HepG2 (cell line): ENCODE measurements at regions not wholly inside any gene's neighbourhood (a gene's known extent, or its start where the extent isn't known, plus 50 kb on each side); places are given as distances from the start of the nearest gene placed in this dataset.

ENCODE experiments used
- ARID3A ChIP-seq: IDR thresholded peaks from 2 replicates; pipeline ENCODE4 v1.6.1; 2012; ENCODE audit warnings: low read depth, low read length, improper control_type of control experiment
- BCLAF1 ChIP-seq: fragments of 450-650 bp; IDR thresholded peaks from 2 replicates; pipeline ENCODE4 v1.6.1; 2017; ENCODE audit warnings: mild to moderate bottlenecking
- CHCHD3 ChIP-seq: sonication (generic); formaldehyde crosslinking; IDR thresholded peaks from 2 replicates; pipeline ENCODE4 v1.8.0; 2022; ENCODE audit warnings: mild to moderate bottlenecking, missing genetic modification reagents, moderate library complexity
- KDM3A ChIP-seq: IDR thresholded peaks from 2 replicates; pipeline ENCODE4 v1.6.1; 2018; ENCODE audit warnings: low read depth, missing compliant biosample characterization
- MAZ ChIP-seq, 2 experiments: sonication (generic) in 1 of 2; formaldehyde crosslinking in 1 of 2; IDR thresholded peaks; 2 replicates each; pipeline versions ENCODE4 v1.5.0 to v1.6.1; 2012 to 2020; ENCODE audit warnings: low read depth in 2 of 2, mild to moderate bottlenecking in 2 of 2, borderline replicate concordance in 1 of 2, improper control_type of control experiment in 1 of 2, low read length in 1 of 2, missing genetic modification reagents in 1 of 2, moderate library complexity in 1 of 2
- PAWR ChIP-seq: sonication (generic); formaldehyde crosslinking; IDR thresholded peaks from 2 replicates; pipeline ENCODE4 v1.4.0; 2020; ENCODE audit warnings: missing genetic modification reagents, mild to moderate bottlenecking, borderline replicate concordance
- PRMT3 ChIP-seq: sonication (generic); formaldehyde crosslinking; IDR thresholded peaks from 2 replicates; pipeline ENCODE4 v1.8.1; 2022; ENCODE audit warnings: low read depth, mild to moderate bottlenecking, moderate library complexity, missing genetic modification reagents, borderline replicate concordance
- SOX5 ChIP-seq: IDR thresholded peaks from 2 replicates; pipeline ENCODE4 v1.6.1; 2016; ENCODE audit warnings: borderline replicate concordance
- TEAD2 ChIP-seq: sonication (generic); formaldehyde crosslinking; IDR thresholded peaks from 2 replicates; pipeline ENCODE4 v1.9.0; 2021; ENCODE audit warnings: missing genetic modification reagents
- TEF ChIP-seq: sonication (generic); formaldehyde crosslinking; IDR thresholded peaks from 2 replicates; pipeline ENCODE4 v1.5.0; 2020; ENCODE audit warnings: missing genetic modification reagents
- ZEB1 ChIP-seq: IDR thresholded peaks from 2 replicates; pipeline ENCODE4 v1.6.1; 2012; ENCODE audit warnings: mild to moderate bottlenecking, low read depth, inconsistent platforms; ENCODE audit not compliant: insufficient replicate concordance
- ZMYM2 ChIP-seq: sonication (generic); formaldehyde crosslinking; IDR thresholded peaks from 2 replicates; pipeline ENCODE4 v1.8.0; 2022; ENCODE audit warnings: mild to moderate bottlenecking, missing genetic modification reagents
- ZNF136 ChIP-seq: sonication (generic); formaldehyde crosslinking; IDR thresholded peaks from 2 replicates; pipeline ENCODE4 v1.8.1; 2022; ENCODE audit warnings: low read depth, mild to moderate bottlenecking, moderate library complexity, missing genetic modification reagents
- ZNF639 ChIP-seq: conservative IDR thresholded peaks from 2 replicates; pipeline ENCODE4 v1.6.1; 2018; ENCODE audit warnings: missing genetic modification reagents
- ZNF777 ChIP-seq: sonication (generic); formaldehyde crosslinking; IDR thresholded peaks from 2 replicates; pipeline ENCODE4 v1.4.0; 2020; ENCODE audit warnings: missing genetic modification reagents
- TF ChIP-seq, protein P1 (sequence below): sonication (generic); formaldehyde crosslinking; IDR thresholded peaks from 2 replicates; pipeline ENCODE4 v1.4.0; 2020; ENCODE audit warnings: missing genetic modification reagents, borderline replicate concordance
- TF ChIP-seq, protein P2 (sequence below): sonication (generic); formaldehyde crosslinking; IDR thresholded peaks from 2 replicates; pipeline ENCODE4 v1.5.0; 2020; ENCODE audit warnings: missing genetic modification reagents
- TF ChIP-seq, protein P3 (sequence below): sonication (generic); formaldehyde crosslinking; IDR thresholded peaks from 2 replicates; pipeline ENCODE4 v1.8.1; 2023; ENCODE audit warnings: mild to moderate bottlenecking, inconsistent platforms, moderate library complexity, missing genetic modification reagents, borderline replicate concordance

- TF ChIP-seq, protein P1, sequence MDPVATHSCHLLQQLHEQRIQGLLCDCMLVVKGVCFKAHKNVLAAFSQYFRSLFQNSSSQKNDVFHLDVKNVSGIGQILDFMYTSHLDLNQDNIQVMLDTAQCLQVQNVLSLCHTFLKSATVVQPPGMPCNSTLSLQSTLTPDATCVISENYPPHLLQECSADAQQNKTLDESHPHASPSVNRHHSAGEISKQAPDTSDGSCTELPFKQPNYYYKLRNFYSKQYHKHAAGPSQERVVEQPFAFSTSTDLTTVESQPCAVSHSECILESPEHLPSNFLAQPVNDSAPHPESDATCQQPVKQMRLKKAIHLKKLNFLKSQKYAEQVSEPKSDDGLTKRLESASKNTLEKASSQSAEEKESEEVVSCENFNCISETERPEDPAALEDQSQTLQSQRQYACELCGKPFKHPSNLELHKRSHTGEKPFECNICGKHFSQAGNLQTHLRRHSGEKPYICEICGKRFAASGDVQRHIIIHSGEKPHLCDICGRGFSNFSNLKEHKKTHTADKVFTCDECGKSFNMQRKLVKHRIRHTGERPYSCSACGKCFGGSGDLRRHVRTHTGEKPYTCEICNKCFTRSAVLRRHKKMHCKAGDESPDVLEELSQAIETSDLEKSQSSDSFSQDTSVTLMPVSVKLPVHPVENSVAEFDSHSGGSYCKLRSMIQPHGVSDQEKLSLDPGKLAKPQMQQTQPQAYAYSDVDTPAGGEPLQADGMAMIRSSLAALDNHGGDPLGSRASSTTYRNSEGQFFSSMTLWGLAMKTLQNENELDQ (CRISPR knock-in tag): no peak
- no peak for TF ChIP-seq TEF (CRISPR knock-in tag)
- peak; percentile 30; the same call in 1 of the 2 replicates for TF ChIP-seq SOX5 (CRISPR knock-in tag)
- no peak for TF ChIP-seq CHCHD3 (CRISPR knock-in tag)
- no peak for TF ChIP-seq ZNF639 (CRISPR knock-in tag)
- TF ChIP-seq MAZ (IDR thresholded peaks at IDR 0.05; ENCODE audit: borderline replicate concordance, low read depth, low read length): no peak
- 0 out of 2 replicates have a peak, but pooled peaks have one; percentile 19 for TF ChIP-seq MAZ (CRISPR knock-in tag; IDR thresholded peaks at IDR 0.05; ENCODE audit: low read depth)
- TF ChIP-seq ZNF136 (CRISPR knock-in tag): no peak
- no peak for TF ChIP-seq ZNF777 (CRISPR knock-in tag)
- TF ChIP-seq ZMYM2 (CRISPR knock-in tag): peak; percentile 96
- no peak for TF ChIP-seq PAWR (CRISPR knock-in tag)
- TF ChIP-seq, protein P2, sequence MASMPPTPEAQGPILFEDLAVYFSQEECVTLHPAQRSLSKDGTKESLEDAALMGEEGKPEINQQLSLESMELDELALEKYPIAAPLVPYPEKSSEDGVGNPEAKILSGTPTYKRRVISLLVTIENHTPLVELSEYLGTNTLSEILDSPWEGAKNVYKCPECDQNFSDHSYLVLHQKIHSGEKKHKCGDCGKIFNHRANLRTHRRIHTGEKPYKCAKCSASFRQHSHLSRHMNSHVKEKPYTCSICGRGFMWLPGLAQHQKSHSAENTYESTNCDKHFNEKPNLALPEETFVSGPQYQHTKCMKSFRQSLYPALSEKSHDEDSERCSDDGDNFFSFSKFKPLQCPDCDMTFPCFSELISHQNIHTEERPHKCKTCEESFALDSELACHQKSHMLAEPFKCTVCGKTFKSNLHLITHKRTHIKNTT (CRISPR knock-in tag): no peak
- 0 out of 2 replicates have a peak, but pooled peaks have one; percentile 67 for TF ChIP-seq KDM3A (CRISPR knock-in tag)
- TF ChIP-seq ARID3A: no peak
- TF ChIP-seq BCLAF1: no peak
- no peak for TF ChIP-seq PRMT3 (CRISPR knock-in tag)
- TF ChIP-seq, protein P3, sequence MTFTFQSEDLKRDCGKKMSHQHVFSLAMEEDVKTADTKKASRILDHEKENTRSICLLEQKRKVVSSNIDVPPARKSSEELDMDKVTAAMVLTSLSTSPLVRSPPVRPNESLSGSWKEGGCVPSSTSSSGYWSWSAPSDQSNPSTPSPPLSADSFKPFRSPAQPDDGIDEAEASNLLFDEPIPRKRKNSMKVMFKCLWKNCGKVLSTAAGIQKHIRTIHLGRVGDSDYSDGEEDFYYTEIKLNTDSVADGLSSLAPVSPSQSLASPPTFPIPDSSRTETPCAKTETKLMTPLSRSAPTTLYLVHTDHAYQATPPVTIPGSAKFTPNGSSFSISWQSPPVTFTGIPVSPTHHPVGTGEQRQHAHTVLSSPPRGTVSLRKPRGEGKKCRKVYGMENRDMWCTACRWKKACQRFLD (CRISPR knock-in tag): no peak
- TF ChIP-seq ZEB1: no peak
- TF ChIP-seq TEAD2 (CRISPR knock-in tag): no peak
These were observed 66.2 kb upstream of the DLK1 start (continued) for GRCh38 chr14:100660498-100660881.
